MV-4-11 (cell line): ENCODE measurements at regions not wholly inside any gene's neighbourhood (a gene's known extent, or its start where the extent isn't known, plus 50 kb on each side); places are given as distances from the start of the nearest gene placed in this dataset.
"Not testable (repeated sequence)": the region's sequence is repeated elsewhere in the genome, so short reads cannot be mapped to it uniquely, and the experiment has no call there.

ENCODE experiments used
- DNase-seq: peaks from one replicate; lab custom pipeline; 2025; lab: John Stamatoyannopoulos, UW

GRCh38 chr22:22057617-22058378 lies 75.2 kb upstream of the TOP3B start:
- no peak for DNase-seq

GRCh38 chr22:22056809-22057594 lies 74.4 kb upstream of the TOP3B start:
- not testable (repeated sequence) for DNase-seq

- DNase-seq = not testable (repeated sequence)
Measured at GRCh38 chr22:22052548-22053139, 70.1 kb upstream of the TOP3B start.

- DNase-seq = not testable (repeated sequence)
Measured at GRCh38 chr22:22051032-22051431, 68.4 kb upstream of the TOP3B start.

- DNase-seq = no peak
Measured at GRCh38 chr22:22050141-22050775, 67.7 kb upstream of the TOP3B start.

- DNase-seq = no peak
Measured at GRCh38 chr22:22049684-22050083, 67.1 kb upstream of the TOP3B start.

- no peak for DNase-seq
Measured at GRCh38 chr22:22048981-22049531, 66.5 kb upstream of the TOP3B start.

GRCh38 chr22:22048318-22048942 lies 65.8 kb upstream of the TOP3B start:
- no peak for DNase-seq

GRCh38 chr22:22047776-22048175 lies 65.2 kb upstream of the TOP3B start:
- DNase-seq = no peak

GRCh38 chr22:22047266-22047665 lies 64.7 kb upstream of the TOP3B start:
- no peak for DNase-seq

GRCh38 chr22:22046370-22046769 lies 63.8 kb upstream of the TOP3B start:
- no peak for DNase-seq

GRCh38 chr22:22045571-22046335 lies 63.2 kb upstream of the TOP3B start:
- DNase-seq = no peak

- no peak for DNase-seq
Measured at GRCh38 chr22:22044153-22044552, 61.6 kb upstream of the TOP3B start.

- no peak for DNase-seq
Measured at GRCh38 chr22:22043296-22044078, 60.9 kb upstream of the TOP3B start.

- no peak for DNase-seq
Measured at GRCh38 chr22:22042599-22043295, 60.2 kb upstream of the TOP3B start.

GRCh38 chr22:22042009-22042408 lies 59.4 kb upstream of the TOP3B start:
- no peak for DNase-seq

GRCh38 chr22:22040908-22041307 lies 58.3 kb upstream of the TOP3B start:
- DNase-seq = no peak

GRCh38 chr22:22040472-22040871 lies 57.9 kb upstream of the TOP3B start:
- no peak for DNase-seq

GRCh38 chr22:22039286-22040074 lies 56.9 kb upstream of the TOP3B start:
- no peak for DNase-seq
